GM19463 (cell line): ENCODE measurements at regions not wholly inside any gene's neighbourhood (a gene's known extent, or its start where the extent isn't known, plus 50 kb on each side); places are given as distances from the start of the nearest gene placed in this dataset.
"Not testable (repeated sequence)": the region's sequence is repeated elsewhere in the genome, so short reads cannot be mapped to it uniquely, and the experiment has no call there.

Experiments used
- ATAC-seq: cut with Tn5 transposase; IDR thresholded peaks from one replicate; pipeline ENCODE4 v1.9.1; 2021; ENCODE audit warnings: mild to moderate bottlenecking, moderate library complexity; ENCODE audit not compliant: unreplicated experiment

GRCh38 chrX:9372866-9373265 is 92.0 kb upstream of the TBL1X start:
- ATAC-seq: no peak

- ATAC-seq: no peak
Observed at GRCh38 chrX:9373789-9374188, 91.1 kb upstream of the TBL1X start.

- ATAC-seq: no peak
Observed at GRCh38 chrX:9374555-9374954, 90.3 kb upstream of the TBL1X start.

GRCh38 chrX:9376111-9376510 is 88.7 kb upstream of the TBL1X start:
- no peak for ATAC-seq

DNA sequence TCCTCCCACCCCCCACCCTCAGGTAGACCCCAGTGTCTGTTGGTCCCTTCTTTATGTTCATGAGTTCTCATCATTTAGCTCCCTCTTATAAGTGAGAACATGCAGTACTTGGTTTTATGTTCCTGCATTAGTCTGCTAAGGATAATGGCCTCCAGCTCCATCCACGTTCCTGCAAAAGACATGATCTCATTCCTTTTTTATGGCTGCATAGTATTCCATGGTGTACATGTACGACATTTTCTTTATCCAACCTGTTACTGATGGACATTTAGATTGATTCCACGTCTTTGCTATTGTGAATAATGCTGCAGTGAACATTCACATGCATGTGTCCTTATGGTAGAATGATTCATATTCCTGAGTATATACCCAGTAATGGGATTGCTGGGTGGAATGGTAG is 87.6 kb upstream of the TBL1X start:
- not testable (repeated sequence) for ATAC-seq

DNA sequence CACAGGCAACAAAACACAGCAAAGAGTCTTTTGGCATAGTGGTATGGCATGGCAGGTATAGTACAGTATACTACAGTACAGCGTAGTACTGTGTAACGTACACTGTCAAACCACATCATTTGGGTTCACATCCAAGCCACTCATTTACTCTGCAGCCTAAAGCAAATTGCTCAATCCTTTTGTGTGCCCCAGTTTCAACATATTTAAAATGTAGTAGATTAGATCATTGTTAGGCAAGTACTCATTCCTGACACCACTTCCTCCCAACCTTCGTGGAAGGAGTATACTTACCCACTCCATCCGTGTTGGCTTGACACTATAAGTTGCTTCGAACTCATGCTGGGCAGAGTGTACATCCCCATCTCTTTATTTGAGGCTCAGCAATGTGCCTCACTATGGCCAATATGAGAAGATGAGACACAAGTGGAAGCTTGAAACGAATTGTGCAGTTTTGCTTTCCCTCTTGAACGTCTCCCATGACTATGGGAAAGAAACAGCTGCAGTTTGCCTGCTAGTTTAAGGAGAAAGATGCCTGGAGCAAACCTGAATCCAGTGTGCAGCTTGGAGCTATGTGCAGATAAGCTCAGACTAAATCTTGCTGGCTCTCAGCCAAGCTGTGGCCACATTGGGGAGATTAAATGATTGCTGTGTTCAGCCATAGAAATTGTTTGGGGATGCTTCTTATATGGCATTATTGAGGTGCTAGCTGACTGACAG is 85.7 kb upstream of the TBL1X start:
- no peak for ATAC-seq

DNA sequence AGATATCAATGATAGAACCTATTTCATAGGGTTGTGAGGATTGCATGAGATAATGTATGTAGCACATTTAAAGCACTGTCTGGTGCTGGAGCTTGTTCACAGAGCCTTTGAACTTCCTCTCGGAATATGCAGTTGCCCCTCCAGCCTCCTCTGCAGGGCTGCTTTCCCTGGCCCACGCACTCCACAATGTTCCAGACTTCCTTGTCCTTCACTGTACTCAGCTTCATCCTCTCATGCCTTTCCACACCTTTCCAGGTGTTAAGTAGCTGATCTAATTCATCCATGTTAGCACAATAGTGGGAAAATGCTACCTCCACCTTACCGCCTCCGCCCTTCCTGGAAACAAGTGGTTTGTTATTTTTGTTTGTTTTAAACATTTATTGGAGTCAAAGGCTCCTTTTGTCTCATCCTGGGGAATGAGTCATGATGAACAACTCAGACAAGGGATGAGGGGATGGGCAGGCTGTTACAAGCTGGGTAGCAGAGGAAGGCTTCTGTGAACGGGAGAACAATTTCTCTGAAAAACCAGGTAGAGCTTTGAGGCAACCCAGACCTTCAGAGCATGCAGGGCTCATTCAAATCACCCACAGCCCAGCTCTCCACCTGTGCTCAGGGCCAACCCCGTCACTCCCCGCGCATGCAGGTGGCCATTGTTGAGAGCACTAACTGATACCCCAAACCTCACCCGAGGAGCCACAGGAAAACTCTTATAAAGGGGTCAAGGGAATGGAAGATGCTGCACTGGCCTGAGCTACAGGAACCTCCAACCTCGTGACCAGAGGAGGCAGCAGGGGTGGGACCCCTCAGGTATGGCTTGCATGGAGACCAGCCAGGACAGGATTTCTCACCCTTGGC is 84.9 kb upstream of the TBL1X start:
- no peak for ATAC-seq

GRCh38 chrX:9383655-9384054 is 81.2 kb upstream of the TBL1X start:
- ATAC-seq: no peak

DNA sequence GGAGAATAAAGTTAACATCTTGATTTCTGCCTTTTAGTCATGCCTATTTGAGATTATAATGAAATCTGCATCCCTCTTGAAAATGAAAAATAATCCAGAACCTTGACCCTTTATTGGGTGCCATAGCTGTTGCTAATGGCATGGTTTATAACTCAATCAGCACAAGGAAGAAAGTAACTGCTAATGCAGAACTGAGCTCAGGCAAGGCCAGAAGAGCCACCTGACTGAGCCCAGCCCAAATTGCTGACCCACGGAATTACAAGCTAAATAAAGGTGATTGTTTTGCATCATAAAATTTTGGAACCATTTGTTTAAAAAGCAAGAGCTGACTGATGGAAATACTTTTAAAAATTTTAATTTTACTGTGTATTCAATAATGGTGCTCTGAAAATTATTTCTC is 76.4 kb upstream of the TBL1X start:
- ATAC-seq: no peak

GRCh38 chrX:9390121-9390520 is 74.7 kb upstream of the TBL1X start:
- ATAC-seq: no peak

- ATAC-seq: no peak
Observed at GRCh38 chrX:9390693-9391368, 74.0 kb upstream of the TBL1X start.

GRCh38 chrX:9392445-9392844 is 72.4 kb upstream of the TBL1X start:
- ATAC-seq: no peak

DNA sequence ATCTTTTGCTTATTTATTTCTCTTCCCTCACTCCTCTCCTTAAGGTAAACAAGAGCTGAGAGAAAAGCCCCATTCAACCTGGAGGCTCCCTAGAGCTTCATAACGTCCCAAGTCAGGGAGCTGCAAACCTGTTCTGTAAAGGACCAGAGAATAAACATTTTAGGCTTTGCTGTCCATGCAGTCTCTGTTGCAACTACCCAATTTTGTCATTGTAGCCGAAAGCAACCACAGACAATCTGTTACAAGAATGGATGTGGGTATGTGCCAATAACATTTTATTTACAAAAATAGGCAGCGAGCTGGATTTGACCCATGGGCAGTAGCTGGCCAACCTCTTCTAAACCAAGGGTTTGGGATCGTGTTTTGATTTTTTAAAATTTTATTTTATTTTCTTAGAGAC is 71.3 kb upstream of the TBL1X start:
- ATAC-seq: no peak

DNA sequence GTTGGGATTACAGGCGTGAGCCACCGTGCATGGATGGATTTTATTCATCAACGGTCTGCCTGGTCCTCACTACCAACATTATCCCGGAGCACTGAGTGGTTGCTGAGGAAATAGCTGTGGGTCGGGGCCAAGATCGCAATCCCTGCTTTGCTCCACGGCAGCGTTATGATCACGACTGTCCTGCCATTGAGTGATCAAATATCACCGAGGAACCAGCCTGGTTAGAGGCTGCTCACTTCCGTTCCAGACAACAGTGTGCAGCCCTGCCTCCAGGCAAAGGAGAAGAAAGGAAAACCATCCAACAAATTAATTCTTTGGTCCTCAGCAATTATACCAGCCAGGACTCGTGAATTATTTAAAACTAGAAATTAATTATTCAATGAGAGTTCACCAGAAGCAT is 70.6 kb upstream of the TBL1X start:
- ATAC-seq: no peak

DNA sequence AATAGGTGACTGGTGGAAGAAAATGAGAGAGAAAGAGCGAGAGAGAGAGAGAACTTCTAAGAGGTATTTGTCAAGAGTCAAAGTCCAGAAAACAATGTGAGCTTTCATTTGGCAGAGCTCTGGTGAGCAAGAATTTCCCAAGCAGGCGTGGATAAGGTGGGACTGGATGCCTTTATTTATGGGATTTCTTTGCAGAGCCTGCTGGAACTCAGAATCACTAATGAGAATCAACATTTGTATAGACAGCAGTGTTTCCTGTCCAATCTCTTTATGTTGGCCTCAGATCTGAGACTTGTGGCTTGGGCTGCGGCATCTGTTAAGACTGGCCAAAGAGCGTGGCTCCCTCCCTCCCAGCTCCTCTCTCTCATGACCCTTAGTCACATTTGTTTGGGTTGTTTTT is 67.9 kb upstream of the TBL1X start:
- no peak for ATAC-seq

DNA sequence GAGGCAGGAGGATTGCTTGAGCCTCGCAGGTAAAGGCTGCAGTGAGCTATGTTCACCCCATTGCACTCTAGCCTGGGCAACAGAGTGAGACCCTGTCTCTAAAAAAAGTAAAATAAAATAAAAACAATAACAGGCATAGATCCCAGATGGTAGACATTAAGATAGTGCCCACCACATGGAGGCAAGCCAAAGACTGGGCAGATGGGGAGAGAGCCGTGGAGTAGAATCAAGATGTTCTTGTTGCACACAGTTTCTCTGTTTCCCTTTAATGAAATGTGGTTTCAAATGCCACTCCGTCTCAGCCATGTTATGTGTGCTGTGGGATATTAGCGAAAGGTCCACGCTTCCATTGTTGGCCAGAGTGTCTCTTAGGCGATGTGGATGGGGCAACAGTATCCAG is 63.8 kb upstream of the TBL1X start:
- no peak for ATAC-seq

DNA sequence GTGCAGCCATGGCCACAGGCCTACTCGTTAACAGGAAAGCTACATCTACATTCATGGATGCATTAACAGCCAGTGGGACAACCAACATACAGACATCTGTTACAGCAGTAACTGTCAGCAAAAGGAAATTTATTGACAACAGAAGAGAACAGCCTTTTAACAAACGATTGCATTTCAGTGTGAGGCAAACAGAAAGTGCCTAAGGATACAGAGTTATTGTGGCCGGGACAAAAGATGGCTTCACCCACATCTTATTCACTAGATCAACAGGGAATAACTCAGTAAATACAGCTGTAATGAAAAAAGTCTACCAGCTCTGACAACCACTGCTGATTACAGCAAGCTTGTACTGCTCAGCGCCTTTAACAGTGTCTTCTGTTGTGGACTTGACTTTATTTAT is 61.5 kb upstream of the TBL1X start:
- ATAC-seq: no peak

DNA sequence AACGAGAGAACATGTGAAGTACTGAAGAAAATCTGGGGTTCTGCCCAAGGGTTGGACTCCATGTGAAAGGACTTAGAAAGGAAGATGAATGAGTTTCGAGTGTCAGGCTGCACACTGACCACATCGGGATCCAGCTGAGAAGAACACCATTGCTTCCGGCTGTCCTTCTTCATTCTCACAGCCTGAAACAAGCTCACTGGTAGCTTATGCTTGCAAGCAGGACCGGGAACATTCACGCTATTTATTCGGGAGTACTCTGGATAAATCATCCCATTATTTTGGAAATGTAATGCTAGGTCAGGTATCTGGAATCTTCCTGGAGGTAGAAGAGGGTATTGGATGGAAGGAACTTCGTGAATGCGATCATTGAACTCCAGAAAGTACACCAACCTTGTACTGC is 59.2 kb upstream of the TBL1X start:
- not testable (repeated sequence) for ATAC-seq

DNA sequence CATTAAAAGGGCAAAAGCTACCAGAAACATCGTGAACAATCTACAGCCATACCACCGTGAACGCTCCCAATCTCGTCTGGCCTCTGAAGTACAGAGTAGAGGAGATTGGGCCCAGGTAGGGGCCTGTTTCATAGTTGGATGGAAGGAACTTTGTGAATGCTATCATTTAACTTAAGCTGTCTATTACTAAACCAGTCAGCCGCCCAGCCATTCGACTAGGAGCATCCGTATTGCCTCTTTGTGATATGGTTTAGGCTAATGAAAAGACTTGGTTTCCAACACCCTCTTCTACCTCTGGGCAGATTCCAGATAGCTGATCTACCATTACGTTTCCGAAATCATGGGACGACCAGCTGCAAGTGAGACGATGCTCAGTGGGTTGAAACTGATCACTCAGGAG is 54.0 kb upstream of the TBL1X start:
- ATAC-seq: not testable (repeated sequence)

DNA sequence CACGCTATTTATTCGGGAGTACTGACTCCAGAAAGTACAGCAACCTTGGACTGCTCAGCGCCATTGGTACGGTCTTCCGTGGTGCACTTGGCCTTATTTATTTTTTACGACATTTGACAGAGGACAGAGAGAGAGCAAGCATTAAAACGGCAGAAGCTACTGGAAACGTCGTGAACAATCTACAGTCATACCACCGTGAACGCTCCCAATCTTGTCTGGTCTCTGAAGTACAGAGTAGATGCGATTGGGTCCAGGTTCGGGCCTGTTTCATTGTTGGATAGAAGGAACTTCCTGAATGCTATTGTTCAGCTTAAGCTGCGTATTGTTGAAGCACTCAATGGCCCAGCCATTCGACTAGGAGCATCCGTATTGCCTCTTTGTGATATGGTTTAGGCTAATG is 53.2 kb upstream of the TBL1X start:
- not testable (repeated sequence) for ATAC-seq

- ATAC-seq: no peak
Observed at GRCh38 chrX:9414416-9414815, 50.4 kb upstream of the TBL1X start.
